GM23338 (cell line): ENCODE measurements at regions not wholly inside any gene's neighbourhood (a gene's known extent, or its start where the extent isn't known, plus 50 kb on each side); places are given as distances from the start of the nearest gene placed in this dataset.

Experiments
- ATAC-seq: fragments of 200-7000 bp; cut with Tn5 transposase; 3 replicates; pipeline ENCODE4 v1.9.1; 2020
- DNase-seq: peaks from one replicate; pipeline ENCODE4 v3.0.0-alpha.2; 2015; ENCODE audit warnings: low spot score
- H2AFZ ChIP-seq: fragments of 200-600 bp; sonication (generic); 2 replicates; pipeline ENCODE4 v1.8.0; 2016; ENCODE audit warnings: antibody characterized with exemption, mild to moderate bottlenecking, moderate library complexity
- H3F3A ChIP-seq: fragments of 200-600 bp; sonication (generic); replicated peaks from 2 replicates; pipeline ENCODE4 v1.8.0; 2017; ENCODE audit warnings: antibody characterized with exemption, mixed run types, low read depth
- H3K27ac ChIP-seq: fragments of 200-600 bp; sonication (generic); 2 replicates; pipeline ENCODE4 v1.6.1; 2016; ENCODE audit warnings: low read depth
- H3K27me3 ChIP-seq: fragments of 200-600 bp; sonication (generic); 2 replicates; pipeline ENCODE4 v1.8.0; 2016; ENCODE audit warnings: mild to moderate bottlenecking, mixed run types, moderate library complexity; ENCODE audit not compliant: insufficient read depth
- H3K36me3 ChIP-seq: fragments of 200-600 bp; sonication (generic); 2 replicates; pipeline ENCODE4 v1.8.0; 2016; ENCODE audit warnings: mild to moderate bottlenecking; ENCODE audit not compliant: insufficient read depth
- H3K4me1 ChIP-seq: fragments of 200-600 bp; sonication (generic); 2 replicates; pipeline ENCODE4 v1.8.0; 2016; ENCODE audit warnings: mild to moderate bottlenecking, moderate library complexity; ENCODE audit not compliant: insufficient read depth
- H3K4me2 ChIP-seq: fragments of 200-600 bp; sonication (generic); 2 replicates; pipeline ENCODE4 v1.7.1; 2017; ENCODE audit warnings: mixed run types
- H3K4me3 ChIP-seq: fragments of 200-600 bp; sonication (generic); 2 replicates; pipeline ENCODE4 v1.6.1; 2016; ENCODE audit warnings: mixed run types
- H3K79me2 ChIP-seq: fragments of 200-600 bp; sonication (generic); replicated peaks from 2 replicates; pipeline ENCODE4 v1.8.0; 2017; ENCODE audit warnings: mild to moderate bottlenecking; ENCODE audit not compliant: insufficient read depth
- H3K9me2 ChIP-seq: fragments of 200-600 bp; sonication (generic); 2 replicates; pipeline ENCODE4 v1.8.0; 2017; ENCODE audit not compliant: insufficient read depth
- H4K20me1 ChIP-seq: fragments of 200-600 bp; sonication (generic); replicated peaks from 2 replicates; pipeline ENCODE4 v1.8.0; 2017; ENCODE audit warnings: mild to moderate bottlenecking; ENCODE audit not compliant: insufficient read depth
- H3K27ac Mint-ChIP-seq: 2 replicates; pipeline ENCODE4 v1.8.0; 2020; ENCODE audit warnings: inconsistent platforms, mild to moderate bottlenecking, moderate library complexity, mixed read lengths
- H3K27me3 Mint-ChIP-seq: 3 replicates; pipeline ENCODE4 v1.8.0; 2022; ENCODE audit warnings: low read depth, mild to moderate bottlenecking, moderate library complexity, mixed read lengths, inconsistent platforms; ENCODE audit not compliant: insufficient read depth, poor library complexity
- H3K36me3 Mint-ChIP-seq: 3 replicates; pipeline ENCODE4 v1.8.0; 2021; ENCODE audit warnings: low read depth, mild to moderate bottlenecking, inconsistent platforms, moderate library complexity, mixed read lengths
- H3K4me1 Mint-ChIP-seq: 3 replicates; pipeline ENCODE4 v1.8.0; 2020; ENCODE audit warnings: mild to moderate bottlenecking, inconsistent platforms, mixed read lengths
- H3K4me3 Mint-ChIP-seq: 3 replicates; pipeline ENCODE4 v1.8.0; 2021; ENCODE audit warnings: moderate library complexity, mild to moderate bottlenecking, inconsistent platforms, mixed read lengths
- H3K9me3 Mint-ChIP-seq: 3 replicates; pipeline ENCODE4 v1.8.0; 2020; ENCODE audit warnings: moderate library complexity, mild to moderate bottlenecking, inconsistent platforms, mixed read lengths
- CREB1 ChIP-seq: fragments of 250-450 bp; sonication (Bioruptor Pico); IDR thresholded peaks from 2 replicates; pipeline ENCODE4 v1.5.0; 2020; ENCODE audit warnings: low read depth, mild to moderate bottlenecking, moderate library complexity
- EZH2 ChIP-seq: fragments of 200-600 bp; sonication (generic); IDR thresholded peaks from one replicate; pipeline ENCODE4 v1.8.0; 2017; ENCODE audit warnings: antibody characterized with exemption, mild to moderate bottlenecking, low read depth; ENCODE audit not compliant: unreplicated experiment
- JUNB ChIP-seq: IDR thresholded peaks from one replicate; pipeline ENCODE4 v1.6.1; 2016; ENCODE audit warnings: antibody characterized with exemption; ENCODE audit not compliant: unreplicated experiment
- NANOG ChIP-seq: IDR thresholded peaks from 2 replicates; pipeline ENCODE4 v1.6.1; 2016; ENCODE audit warnings: antibody characterized with exemption, borderline replicate concordance
- TF ChIP-seq, protein P1 (sequence below), 2 experiments: fragments of 200-600 bp in 1 of 2; sonication (generic) in 1 of 2; conservative IDR thresholded peaks; 2 replicates each; pipeline versions ENCODE4 v1.5.1 to v1.6.1; 2016 to 2017; ENCODE audit warnings: antibody characterized with exemption in 2 of 2, low read depth in 2 of 2, mild to moderate bottlenecking in 2 of 2, moderate library complexity in 1 of 2
- TF ChIP-seq, protein P2 (sequence below): IDR thresholded peaks from 2 replicates; pipeline ENCODE4 v1.6.1; 2016; ENCODE audit warnings: antibody characterized with exemption
- TF ChIP-seq, protein P3 (sequence below): IDR thresholded peaks from one replicate; pipeline ENCODE4 v1.6.1; 2018; ENCODE audit warnings: antibody characterized with exemption; ENCODE audit not compliant: unreplicated experiment

DNA sequence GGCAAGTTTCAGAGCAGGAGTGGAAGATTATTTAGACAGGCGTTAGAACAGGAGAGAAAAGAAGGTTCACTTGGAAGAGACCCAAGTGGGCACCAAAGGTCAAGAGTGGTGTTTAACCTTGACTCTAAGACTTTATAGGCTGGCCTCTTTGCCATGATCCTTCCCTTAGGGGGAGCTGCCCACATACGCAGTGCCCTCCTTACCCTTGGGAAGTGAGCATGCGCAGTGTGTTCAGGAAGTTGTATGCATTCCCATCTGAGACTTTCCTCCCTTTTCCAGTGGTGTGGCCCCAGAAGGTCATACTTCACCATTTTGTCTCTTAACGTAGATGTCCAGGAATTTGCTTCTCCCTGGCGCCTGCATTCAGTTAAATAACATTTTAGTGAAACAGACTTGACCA lies 95.8 kb downstream of the CXCL12 start:
- Histone ChIP-seq H3K79me2 (no peaks in the 10 kb centered on the region), H3K9me2 (0 out of 2 replicates have a peak, but pooled peaks cover 3% of the 10 kb centered on the region), H2AFZ (no peak overlapping the region), H4K20me1 (no peaks in the 10 kb centered on the region), H3K27ac (no peak overlapping the region), H3K4me3 (no peak overlapping the region), H3K4me2 (no peak overlapping the region), H3K27me3 (peaks cover 24% of the 10 kb centered on the region), H3F3A (no peaks in the 10 kb centered on the region), H3K4me1 (peaks cover 26% of the 10 kb centered on the region), H3K36me3 (no peaks in the 10 kb centered on the region)
- Mint-ChIP-seq H3K4me3 (no peak overlapping the region), H3K27me3 (peaks cover 6% of the 10 kb centered on the region), H3K36me3 (no peaks in the 10 kb centered on the region), H3K9me3 (no peaks in the 10 kb centered on the region), H3K4me1 (peaks cover 31% of the 10 kb centered on the region), H3K27ac (no peak overlapping the region)
- no peak for TF ChIP-seq EZH2
- TF ChIP-seq, protein P1, sequence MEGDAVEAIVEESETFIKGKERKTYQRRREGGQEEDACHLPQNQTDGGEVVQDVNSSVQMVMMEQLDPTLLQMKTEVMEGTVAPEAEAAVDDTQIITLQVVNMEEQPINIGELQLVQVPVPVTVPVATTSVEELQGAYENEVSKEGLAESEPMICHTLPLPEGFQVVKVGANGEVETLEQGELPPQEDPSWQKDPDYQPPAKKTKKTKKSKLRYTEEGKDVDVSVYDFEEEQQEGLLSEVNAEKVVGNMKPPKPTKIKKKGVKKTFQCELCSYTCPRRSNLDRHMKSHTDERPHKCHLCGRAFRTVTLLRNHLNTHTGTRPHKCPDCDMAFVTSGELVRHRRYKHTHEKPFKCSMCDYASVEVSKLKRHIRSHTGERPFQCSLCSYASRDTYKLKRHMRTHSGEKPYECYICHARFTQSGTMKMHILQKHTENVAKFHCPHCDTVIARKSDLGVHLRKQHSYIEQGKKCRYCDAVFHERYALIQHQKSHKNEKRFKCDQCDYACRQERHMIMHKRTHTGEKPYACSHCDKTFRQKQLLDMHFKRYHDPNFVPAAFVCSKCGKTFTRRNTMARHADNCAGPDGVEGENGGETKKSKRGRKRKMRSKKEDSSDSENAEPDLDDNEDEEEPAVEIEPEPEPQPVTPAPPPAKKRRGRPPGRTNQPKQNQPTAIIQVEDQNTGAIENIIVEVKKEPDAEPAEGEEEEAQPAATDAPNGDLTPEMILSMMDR (conservative IDR thresholded peaks at IDR 0.05; ENCODE audit: low read depth in 2 of 2) = peak in 1 of 2 experiments; percentile 38; a peak in 2 of 4 replicates
- TF ChIP-seq, protein P2, sequence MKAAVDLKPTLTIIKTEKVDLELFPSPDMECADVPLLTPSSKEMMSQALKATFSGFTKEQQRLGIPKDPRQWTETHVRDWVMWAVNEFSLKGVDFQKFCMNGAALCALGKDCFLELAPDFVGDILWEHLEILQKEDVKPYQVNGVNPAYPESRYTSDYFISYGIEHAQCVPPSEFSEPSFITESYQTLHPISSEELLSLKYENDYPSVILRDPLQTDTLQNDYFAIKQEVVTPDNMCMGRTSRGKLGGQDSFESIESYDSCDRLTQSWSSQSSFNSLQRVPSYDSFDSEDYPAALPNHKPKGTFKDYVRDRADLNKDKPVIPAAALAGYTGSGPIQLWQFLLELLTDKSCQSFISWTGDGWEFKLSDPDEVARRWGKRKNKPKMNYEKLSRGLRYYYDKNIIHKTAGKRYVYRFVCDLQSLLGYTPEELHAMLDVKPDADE = no peak
- no peak for ATAC-seq
- DNase-seq = no peak

GRCh38 chr10:44287408-44287807 lies 97.5 kb downstream of the CXCL12 start:
- Histone ChIP-seq H3K4me2 (no peak overlapping the region), H3K27ac (no peak overlapping the region), H3K9me2 (0 out of 2 replicates have a peak, but pooled peaks cover 3% of the 10 kb centered on the region), H3K27me3 (peaks cover 13% of the 10 kb centered on the region), H3K4me1 (peaks cover 20% of the 10 kb centered on the region), H3F3A (no peaks in the 10 kb centered on the region), H4K20me1 (no peaks in the 10 kb centered on the region), H3K36me3 (no peaks in the 10 kb centered on the region), H3K79me2 (no peaks in the 10 kb centered on the region), H3K4me3 (no peak overlapping the region), H2AFZ (no peak overlapping the region)
- Mint-ChIP-seq H3K9me3 (no peaks in the 10 kb centered on the region), H3K36me3 (no peaks in the 10 kb centered on the region), H3K4me3 (no peak overlapping the region), H3K27ac (no peak overlapping the region), H3K4me1 (peaks cover 30% of the 10 kb centered on the region), H3K27me3 (peaks cover 6% of the 10 kb centered on the region)
- no peak for DNase-seq
- ATAC-seq = peak; percentile 61
- TF ChIP-seq CREB1 (CRISPR knock-in tag) (no peak), JUNB (no peak), NANOG (no peak)
- TF ChIP-seq, protein P1 (conservative IDR thresholded peaks at IDR 0.05; ENCODE audit: low read depth in 2 of 2) = no peak
- TF ChIP-seq, protein P3, sequence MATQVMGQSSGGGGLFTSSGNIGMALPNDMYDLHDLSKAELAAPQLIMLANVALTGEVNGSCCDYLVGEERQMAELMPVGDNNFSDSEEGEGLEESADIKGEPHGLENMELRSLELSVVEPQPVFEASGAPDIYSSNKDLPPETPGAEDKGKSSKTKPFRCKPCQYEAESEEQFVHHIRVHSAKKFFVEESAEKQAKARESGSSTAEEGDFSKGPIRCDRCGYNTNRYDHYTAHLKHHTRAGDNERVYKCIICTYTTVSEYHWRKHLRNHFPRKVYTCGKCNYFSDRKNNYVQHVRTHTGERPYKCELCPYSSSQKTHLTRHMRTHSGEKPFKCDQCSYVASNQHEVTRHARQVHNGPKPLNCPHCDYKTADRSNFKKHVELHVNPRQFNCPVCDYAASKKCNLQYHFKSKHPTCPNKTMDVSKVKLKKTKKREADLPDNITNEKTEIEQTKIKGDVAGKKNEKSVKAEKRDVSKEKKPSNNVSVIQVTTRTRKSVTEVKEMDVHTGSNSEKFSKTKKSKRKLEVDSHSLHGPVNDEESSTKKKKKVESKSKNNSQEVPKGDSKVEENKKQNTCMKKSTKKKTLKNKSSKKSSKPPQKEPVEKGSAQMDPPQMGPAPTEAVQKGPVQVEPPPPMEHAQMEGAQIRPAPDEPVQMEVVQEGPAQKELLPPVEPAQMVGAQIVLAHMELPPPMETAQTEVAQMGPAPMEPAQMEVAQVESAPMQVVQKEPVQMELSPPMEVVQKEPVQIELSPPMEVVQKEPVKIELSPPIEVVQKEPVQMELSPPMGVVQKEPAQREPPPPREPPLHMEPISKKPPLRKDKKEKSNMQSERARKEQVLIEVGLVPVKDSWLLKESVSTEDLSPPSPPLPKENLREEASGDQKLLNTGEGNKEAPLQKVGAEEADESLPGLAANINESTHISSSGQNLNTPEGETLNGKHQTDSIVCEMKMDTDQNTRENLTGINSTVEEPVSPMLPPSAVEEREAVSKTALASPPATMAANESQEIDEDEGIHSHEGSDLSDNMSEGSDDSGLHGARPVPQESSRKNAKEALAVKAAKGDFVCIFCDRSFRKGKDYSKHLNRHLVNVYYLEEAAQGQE = no peak
